Right ventricle myocardium inferior (tissue), 1 donor: ENCODE measurements at regions not wholly inside any gene's neighbourhood (a gene's known extent, or its start where the extent isn't known, plus 50 kb on each side); places are given as distances from the start of the nearest gene placed in this dataset.
"Not testable (repeated sequence)": the region's sequence is repeated elsewhere in the genome, so short reads cannot be mapped to it uniquely, and the experiment has no call there.

Experiments
- ATAC-seq: fragments of 200-7000 bp; cut with Tn5 transposase; one replicate; pipeline ENCODE4 v1.9.1; 2020; ENCODE audit warnings: mild to moderate bottlenecking, moderate library complexity
- DNase-seq: peaks from one replicate; pipeline ENCODE4 v3.0.0; 2021; ENCODE audit errors: missing footprints
- intact Hi-C: fragments of 100-400 bp; cut with DNase I; formaldehyde crosslinking; loops from one replicate; pipeline ENCODE4 v1.11.0; 2022
- donor health status: DM: no; HTN: yes; CAD: no; lungs with severe emphysema.

GRCh38 chr7:94154858-94155257 lies 150.7 kb upstream of the BET1 start:
- intact Hi-C loops: no loop called here
- no peak for ATAC-seq
- no peak for DNase-seq

DNA sequence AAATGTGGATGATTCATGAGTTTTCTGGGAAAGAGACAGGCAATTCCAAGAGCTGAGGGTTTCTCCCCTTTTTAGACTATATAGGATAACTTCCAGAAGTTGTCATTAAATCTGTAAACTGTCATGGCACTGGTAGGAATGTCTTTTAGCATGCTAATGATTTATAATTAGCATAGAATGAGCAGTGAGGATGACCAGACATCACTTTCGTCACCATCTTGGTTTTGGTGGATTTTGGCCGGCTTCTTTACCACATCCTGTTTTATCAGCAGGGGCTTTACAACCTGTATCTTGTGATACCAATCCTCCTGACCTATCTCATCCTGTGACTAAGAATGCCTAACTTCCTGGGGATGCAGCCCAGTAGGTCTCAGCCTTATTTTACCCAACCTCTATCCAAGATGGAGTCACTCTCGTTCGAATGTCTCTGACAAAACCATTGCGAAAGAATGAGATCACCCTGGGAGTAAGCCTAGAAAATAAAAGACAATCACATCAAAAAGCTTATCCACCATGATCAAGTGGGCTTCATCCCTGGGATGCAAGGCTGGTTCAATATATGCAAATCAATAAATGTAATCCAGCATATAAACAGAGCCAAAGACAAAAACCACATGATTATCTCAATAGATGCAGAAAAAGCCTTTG lies 153.6 kb upstream of the BET1 start:
- intact Hi-C loops, DNase-seq, ATAC-seq: not testable (repeated sequence)

DNA sequence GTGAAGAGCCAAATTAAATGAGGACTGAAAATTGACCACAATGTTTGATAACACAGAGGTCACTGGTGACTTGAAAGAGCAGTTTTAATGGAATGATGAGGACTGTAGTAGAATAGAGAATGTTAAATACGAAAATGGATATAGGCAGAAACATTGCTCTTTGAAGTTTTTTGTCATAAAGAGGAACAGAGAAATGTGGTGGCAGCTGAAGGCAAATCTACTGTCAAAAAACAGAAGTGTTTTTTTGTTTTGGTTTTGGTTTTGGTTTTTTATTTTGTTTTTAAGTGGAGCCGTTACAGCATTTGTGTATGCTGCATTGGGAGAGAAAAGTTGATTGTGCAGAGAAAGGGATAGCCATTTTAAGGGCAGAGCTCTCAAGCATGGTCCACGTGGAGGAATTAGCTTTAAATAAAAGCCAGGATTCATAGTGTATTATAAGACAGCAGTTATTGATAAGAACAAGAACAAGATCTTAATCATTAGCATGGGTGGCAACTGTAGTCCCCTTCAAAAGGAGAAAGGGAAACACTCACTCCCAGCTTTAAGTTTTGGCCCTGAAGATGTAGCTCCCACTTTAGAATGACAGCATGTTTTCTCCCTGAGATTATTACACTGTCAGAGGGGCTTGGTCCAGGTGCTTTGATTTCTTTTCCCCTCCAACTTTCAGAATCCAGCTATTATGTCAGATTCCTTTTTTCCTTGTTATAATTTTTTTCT lies 156.7 kb upstream of the BET1 start:
- DNase-seq: no peak
- intact Hi-C loops: no loop called here
- no peak for ATAC-seq

- intact Hi-C loops: no loop called here
- DNase-seq (no peak), ATAC-seq (no peak)
These were observed 157.3 kb upstream of the BET1 start for GRCh38 chr7:94161476-94161875.

DNA sequence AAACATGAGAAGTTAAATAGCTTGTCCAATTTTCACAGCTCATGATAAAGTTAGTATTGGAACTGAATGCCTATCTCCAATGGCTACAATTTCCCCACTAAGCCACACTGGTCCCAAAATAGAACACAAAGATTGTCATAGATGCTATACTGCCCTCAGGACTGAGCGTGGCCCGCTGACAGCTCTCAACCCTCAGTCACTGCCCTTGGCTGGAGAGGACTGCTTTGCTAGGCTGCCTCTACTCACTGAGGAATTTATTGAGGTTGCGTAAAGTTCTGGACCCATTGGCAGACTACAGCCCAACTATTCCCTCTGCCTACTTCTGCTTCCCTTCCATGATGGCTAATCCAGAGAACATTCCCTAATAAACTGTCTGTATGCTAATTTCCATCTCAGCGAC lies 165.5 kb upstream of the BET1 start:
- DNase-seq: no peak
- intact Hi-C loops: no loop called here

GRCh38 chr7:94170836-94171235 lies 166.7 kb upstream of the BET1 start:
- ATAC-seq (no peak), DNase-seq (no peak)
- intact Hi-C loops: no loop called here

More for the DNA sequence above, 165.5 kb upstream of the BET1 start:
- no peak for ATAC-seq

- intact Hi-C loops: no loop called here
- DNase-seq (no peak), ATAC-seq (no peak)
These were observed 169.3 kb upstream of the BET1 start for GRCh38 chr7:94173436-94173835.

GRCh38 chr7:94174375-94174774 lies 170.2 kb upstream of the BET1 start:
- intact Hi-C loops: no loop called here
- ATAC-seq: no peak
- DNase-seq: no peak

DNA sequence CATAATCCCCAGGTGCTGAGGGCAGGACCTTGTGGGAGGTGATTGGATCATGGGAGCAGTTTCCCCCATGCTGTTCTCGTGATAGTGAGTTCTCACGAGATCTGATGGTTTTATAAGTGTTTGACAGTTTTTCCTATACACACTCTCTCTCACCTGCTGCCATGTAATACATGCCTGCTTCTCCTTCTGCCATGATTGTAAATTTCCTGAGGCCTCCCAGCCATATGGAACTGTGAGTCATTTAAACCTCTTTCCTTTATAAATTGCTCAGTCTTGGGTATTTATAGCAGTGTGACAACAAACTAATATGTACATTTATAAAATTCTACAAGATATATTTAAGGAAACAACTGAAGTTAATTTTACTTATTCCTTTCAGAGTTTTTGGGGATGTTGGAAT lies 170.8 kb upstream of the BET1 start:
- DNase-seq: no peak
- no peak for ATAC-seq
- intact Hi-C loops: no loop called here

DNA sequence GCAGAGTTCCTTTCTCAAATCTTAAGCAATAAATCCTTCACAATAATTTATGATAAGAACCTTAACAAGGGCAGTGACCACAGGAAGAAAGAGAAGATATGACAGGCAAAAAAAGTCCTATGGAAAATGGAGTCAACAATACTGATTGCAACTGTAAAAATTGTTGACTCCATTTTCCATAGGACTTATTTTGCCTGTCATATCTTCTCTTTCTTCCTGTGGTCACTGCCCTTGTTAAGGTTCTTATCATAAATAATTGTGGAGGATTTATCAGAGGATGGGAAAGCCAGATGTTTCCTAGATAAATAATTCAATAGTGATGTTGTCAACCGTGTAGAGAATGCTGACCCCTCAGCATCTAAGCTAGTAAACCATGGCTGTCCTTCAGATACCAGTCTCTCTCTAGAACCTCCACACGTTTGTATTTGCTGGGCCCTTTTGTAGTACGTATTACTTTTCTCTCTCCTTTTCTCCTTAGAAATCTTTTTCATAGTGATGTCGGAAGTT lies 172.6 kb upstream of the BET1 start:
- intact Hi-C loops: no loop called here
- ATAC-seq (no peak), DNase-seq (no peak)

DNA sequence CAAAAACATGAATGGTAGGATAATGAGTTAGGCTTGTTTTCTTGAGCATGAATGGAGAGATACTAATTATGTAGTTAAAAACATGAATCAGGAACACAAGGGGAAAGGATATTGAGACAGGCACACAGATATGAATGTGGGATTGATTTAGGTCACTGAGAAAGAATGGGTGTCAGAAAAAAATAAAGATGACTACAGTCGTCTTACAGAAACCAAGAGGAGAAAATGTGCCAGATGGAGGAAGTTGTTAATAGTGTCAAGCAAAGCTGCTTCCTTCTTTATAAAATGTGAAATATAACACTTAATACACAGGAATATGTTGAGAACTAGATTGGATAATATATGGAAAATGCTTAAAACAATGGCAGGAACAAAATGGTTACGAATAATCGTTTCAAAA lies 173.3 kb upstream of the BET1 start:
- DNase-seq (no peak), ATAC-seq (no peak)
- intact Hi-C loops: no loop called here

GRCh38 chr7:94178230-94178629 lies 174.1 kb upstream of the BET1 start:
- no peak for ATAC-seq
- intact Hi-C loops: no loop called here
- DNase-seq: no peak

DNA sequence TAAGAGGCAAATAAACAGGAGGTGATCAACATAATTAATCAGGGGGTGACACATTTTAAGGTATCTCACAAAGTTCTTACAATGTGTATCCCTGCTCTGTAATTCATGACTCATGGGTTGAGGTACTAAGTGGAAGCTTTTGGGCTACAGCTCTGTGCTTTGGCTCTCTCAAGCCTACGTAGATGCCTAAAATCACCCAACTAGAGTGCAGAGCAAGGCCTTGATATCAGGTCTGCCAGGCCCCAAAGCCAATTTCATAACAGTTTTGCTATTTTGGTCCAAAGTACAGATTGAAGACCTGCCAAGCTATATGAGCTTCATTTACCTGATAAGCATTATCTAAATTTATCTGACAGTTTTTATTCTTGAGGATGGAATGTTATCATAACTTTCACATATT lies 175.3 kb upstream of the BET1 start:
- intact Hi-C loops: no loop called here
- DNase-seq (no peak), ATAC-seq (no peak)

DNA sequence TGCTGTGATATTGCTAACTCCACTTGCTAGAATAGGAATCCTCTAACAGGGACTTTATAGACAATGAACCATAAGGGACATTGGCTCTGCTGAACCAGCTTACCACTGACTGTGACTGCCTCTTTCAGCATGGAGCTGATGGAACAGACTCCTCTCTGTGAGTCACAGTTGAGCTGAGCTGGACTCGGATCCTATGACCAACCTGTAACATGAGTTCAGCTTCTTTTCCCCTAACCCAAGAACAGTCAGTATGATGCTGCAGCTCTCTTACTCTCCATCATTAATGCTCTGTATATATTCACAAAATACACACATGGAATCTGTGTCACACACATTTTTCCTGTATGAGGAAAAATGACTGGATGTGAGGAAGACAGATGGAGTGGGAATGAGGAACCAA lies 177.9 kb upstream of the BET1 start:
- intact Hi-C loops: loop anchor here (5.0 kb wide), 1 partner anchor 270 kb away; no protein-coding TSS in a partner anchor
- DNase-seq (no peak), ATAC-seq (no peak)

GRCh38 chr7:94182721-94183120 lies 178.6 kb upstream of the BET1 start:
- no peak for DNase-seq
- ATAC-seq: no peak
- intact Hi-C loops: loop anchor here (5.0 kb wide), 1 partner anchor 270 kb away; no protein-coding TSS in a partner anchor

- intact Hi-C loops: loop anchor here (5.0 kb wide), 1 partner anchor 271 kb away; no protein-coding TSS in a partner anchor
- no peak for DNase-seq
These were observed 179.2 kb upstream of the BET1 start for GRCh38 chr7:94183289-94183749.

GRCh38 chr7:94183891-94184290 lies 179.7 kb upstream of the BET1 start:
- DNase-seq: no peak
- intact Hi-C loops: loop anchor here (5.0 kb wide), 1 partner anchor 272 kb away; no protein-coding TSS in a partner anchor
- no peak for ATAC-seq

More at GRCh38 chr7:94183289-94183749, 179.2 kb upstream of the BET1 start:
- peak; percentile 85 for ATAC-seq

DNA sequence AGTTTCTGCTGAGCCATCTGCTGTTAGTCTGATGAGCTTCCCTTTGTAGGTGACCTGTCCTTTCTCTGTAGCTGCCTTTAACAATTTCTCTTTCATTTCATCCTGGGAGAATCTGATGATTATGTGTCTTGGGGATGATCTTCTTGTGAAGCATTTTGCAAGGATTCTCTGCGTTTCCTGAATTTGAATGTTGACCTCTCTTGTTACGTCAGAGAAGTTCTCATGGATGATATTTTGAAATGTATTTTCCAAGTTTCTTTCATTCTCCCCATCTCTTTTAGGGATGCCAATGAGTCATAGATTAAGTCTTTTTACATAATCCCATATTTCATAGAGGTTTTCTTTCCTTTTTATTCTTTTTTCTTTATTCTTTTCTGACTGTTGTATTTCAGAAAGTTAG lies 184.2 kb upstream of the BET1 start:
- ATAC-seq (no peak), DNase-seq (no peak)
- intact Hi-C loops: no loop called here

- intact Hi-C loops: no loop called here
- no peak for DNase-seq
- ATAC-seq: no peak
These were observed 186.5 kb upstream of the BET1 start for GRCh38 chr7:94190599-94191061.

DNA sequence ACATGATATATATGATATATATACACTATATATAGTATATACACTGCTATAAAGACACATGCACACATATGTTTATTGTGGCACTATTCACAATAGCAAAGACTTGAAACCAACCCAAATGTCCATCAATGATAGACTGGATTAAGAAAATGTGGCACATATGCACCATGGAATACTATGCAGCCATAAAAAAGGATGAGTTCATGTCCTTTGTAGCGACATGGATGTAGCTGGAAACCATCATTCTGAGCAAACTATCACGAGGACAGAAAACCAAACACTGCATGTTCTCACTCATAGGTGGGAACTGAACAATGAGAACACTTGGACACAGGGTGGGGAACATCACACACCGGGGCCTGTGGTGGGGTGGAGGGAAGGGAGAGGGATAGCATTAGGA lies 190.3 kb upstream of the BET1 start:
- DNase-seq, ATAC-seq, intact Hi-C loops: not testable (repeated sequence)
